IMR-90 (cell line): ENCODE measurements at regions not wholly inside any gene's neighbourhood (a gene's known extent, or its start where the extent isn't known, plus 50 kb on each side); places are given as distances from the start of the nearest gene placed in this dataset.

Source experiments
- ATAC-seq: fragments of 200-7000 bp; cut with Tn5 transposase; 2 replicates; pipeline ENCODE4 v1.9.1; 2020; ENCODE audit warnings: low read depth, mild to moderate bottlenecking, moderate library complexity
- BruUV-seq: library from RNA; stranded (reverse); fragments of 400-500 nt; replicated peaks from 2 replicates; lab custom pipeline; 2021; lab: Mats Ljungman, UMichigan
- CTCF ChIA-PET: fragments of 300-600 bp; formaldehyde crosslinking; extraction: SDS; loops from one replicate; lab custom pipeline; 2021; ENCODE audit warnings: antibody characterized with exemption; lab: Yijun Ruan, JAX
- POLR2A ChIA-PET: fragments of 300-600 bp; sonication (Branson Sonifier 250); formaldehyde crosslinking; loops from one replicate; lab custom pipeline; 2022; ENCODE audit warnings: antibody characterized with exemption; ENCODE audit not compliant: unreplicated experiment; lab: Charles Lee
- DNase-seq: peaks from one replicate; pipeline ENCODE4 v3.0.0; 2013
- H2AFZ ChIP-seq: replicated peaks from 2 replicates; pipeline ENCODE3; 2013; ENCODE audit warnings: low read length, mild to moderate bottlenecking; ENCODE audit not compliant: poor library complexity
- H2AK5ac ChIP-seq: 2 replicates; pipeline ENCODE4 v1.6.1; 2013; ENCODE audit warnings: low read depth, low read length, inconsistent platforms
- H2AK9ac ChIP-seq: replicated peaks from 2 replicates; pipeline ENCODE3; 2013; ENCODE audit warnings: mild to moderate bottlenecking, low read depth, low read length, moderate library complexity; ENCODE audit not compliant: poor library complexity
- H2BK120ac ChIP-seq: 2 replicates; pipeline ENCODE4 v1.6.1; 2013; ENCODE audit warnings: low read depth, low read length, inconsistent platforms
- H2BK15ac ChIP-seq: 3 replicates; pipeline ENCODE4 v1.6.1; 2013; ENCODE audit warnings: low read depth, low read length, inconsistent platforms
- H2BK20ac ChIP-seq: 2 replicates; pipeline ENCODE4 v1.6.1; 2013; ENCODE audit warnings: low read depth, mild to moderate bottlenecking, inconsistent platforms, low read length, moderate library complexity
- H2BK5ac ChIP-seq: 2 replicates; pipeline ENCODE4 v1.6.1; 2013; ENCODE audit warnings: mild to moderate bottlenecking, low read depth, low read length, inconsistent platforms; ENCODE audit not compliant: poor library complexity, severe bottlenecking
- H3K14ac ChIP-seq: replicated peaks from 2 replicates; pipeline ENCODE4 v1.6.1; 2013; ENCODE audit warnings: low read depth, low read length, inconsistent platforms
- H3K18ac ChIP-seq: 2 replicates; pipeline ENCODE4 v1.6.1; 2013; ENCODE audit warnings: low read depth, low read length, control low read depth
- H3K23ac ChIP-seq: 2 replicates; pipeline ENCODE4 v1.6.1; 2013; ENCODE audit warnings: low read depth, low read length, inconsistent platforms
- H3K27ac ChIP-seq: 2 replicates; pipeline ENCODE4 v1.5.1; 2013; ENCODE audit warnings: mild to moderate bottlenecking, control low read depth, low read length; ENCODE audit not compliant: insufficient read depth
- H3K27me3 ChIP-seq: 2 replicates; pipeline ENCODE4 v1.6.1; 2013; ENCODE audit warnings: low read length; ENCODE audit not compliant: control insufficient read depth, insufficient read depth
- H3K36me3 ChIP-seq: 2 replicates; pipeline ENCODE4 v1.6.1; 2013; ENCODE audit warnings: low read length, mixed read lengths; ENCODE audit not compliant: control insufficient read depth, insufficient read depth
- H3K4ac ChIP-seq: 2 replicates; pipeline ENCODE4 v1.6.1; 2013; ENCODE audit warnings: low read depth, low read length, inconsistent platforms
- H3K4me1 ChIP-seq: 2 replicates; pipeline ENCODE4 v1.6.1; 2013; ENCODE audit warnings: low read length, mixed read lengths; ENCODE audit not compliant: control insufficient read depth, insufficient read depth
- H3K4me2 ChIP-seq: 2 replicates; pipeline ENCODE4 v1.6.1; 2013; ENCODE audit warnings: low read depth, mild to moderate bottlenecking, control low read depth, low read length, moderate library complexity
- H3K4me3 ChIP-seq: 2 replicates; pipeline ENCODE4 v1.5.1; 2013; ENCODE audit warnings: low read depth, mild to moderate bottlenecking, control low read depth, low read length, moderate library complexity; ENCODE audit not compliant: insufficient read depth
- H3K56ac ChIP-seq: 2 replicates; pipeline ENCODE4 v1.6.1; 2013; ENCODE audit warnings: low read length, inconsistent platforms; ENCODE audit not compliant: insufficient read depth; ENCODE audit errors: extremely low read depth
- H3K79me1 ChIP-seq, 2 experiments: 2 replicates each; pipeline ENCODE4 v1.6.1; 2013; ENCODE audit warnings: low read length in 2 of 2, inconsistent platforms in 1 of 2, low read depth in 1 of 2
- H3K9ac ChIP-seq: 2 replicates; pipeline ENCODE4 v1.6.1; 2013; ENCODE audit warnings: low read depth, low read length, control low read depth
- H3K9me1 ChIP-seq: 2 replicates; pipeline ENCODE4 v1.6.1; 2013; ENCODE audit warnings: low read length, inconsistent platforms; ENCODE audit not compliant: insufficient read depth
- H3K9me3 ChIP-seq: 2 replicates; pipeline ENCODE4 v1.6.1; 2013; ENCODE audit warnings: low read length; ENCODE audit not compliant: control insufficient read depth, insufficient read depth
- H4K20me1 ChIP-seq: 2 replicates; pipeline ENCODE4 v1.6.1; 2013; ENCODE audit warnings: low read length, inconsistent platforms; ENCODE audit not compliant: insufficient read depth
- H4K5ac ChIP-seq: 2 replicates; pipeline ENCODE4 v1.6.1; 2013; ENCODE audit warnings: mild to moderate bottlenecking, low read depth, low read length, control low read depth
- H4K8ac ChIP-seq, 2 experiments: 2 replicates each; pipeline ENCODE4 v1.6.1; 2013; ENCODE audit warnings: low read depth in 2 of 2, low read length in 2 of 2, control low read depth in 1 of 2, inconsistent platforms in 1 of 2
- H4K91ac ChIP-seq: 2 replicates; pipeline ENCODE4 v1.6.1; 2013; ENCODE audit warnings: low read depth, low read length, inconsistent platforms; ENCODE audit not compliant: insufficient read depth
- CTCF ChIP-seq: conservative IDR thresholded peaks from 2 replicates; pipeline ENCODE4 v1.5.1; 2012; ENCODE audit warnings: mild to moderate bottlenecking, low read depth, low read length, improper control_type of control experiment
- MAFK ChIP-seq: IDR thresholded peaks from 2 replicates; pipeline ENCODE4 v1.6.1; 2012; ENCODE audit warnings: low read depth, low read length, improper control_type of control experiment
- MXI1 ChIP-seq: IDR thresholded peaks from 2 replicates; pipeline ENCODE4 v1.6.1; 2012; ENCODE audit warnings: low read depth, mild to moderate bottlenecking, low read length, moderate library complexity, borderline replicate concordance
- NFE2L2 ChIP-seq: fragments of 150-350 bp; IDR thresholded peaks from 2 replicates; pipeline ENCODE4 v1.6.1; 2016; ENCODE audit warnings: low read depth, mild to moderate bottlenecking, low read length
- SMC3 ChIP-seq: fragments of 150-350 bp; IDR thresholded peaks from 2 replicates; pipeline ENCODE4 v1.6.1; 2016; ENCODE audit warnings: low read depth, mild to moderate bottlenecking, antibody characterized with exemption, low read length, moderate library complexity
- WGBS, 2 experiments: methylation state at CpG; one replicate each; pipeline versions ENCODE4 v1.1.5 to v1.1.7; 2013; ENCODE audit warnings: missing lambda C conversion rate in 2 of 2; ENCODE audit not compliant: insufficient read length in 1 of 2; ENCODE audit errors: extremely low coverage in 2 of 2; 5-methylcytosine and 5-hydroxymethylcytosine counted together
- dilution Hi-C: fragments of 300-500 bp; cut with HindIII; formaldehyde crosslinking; loops from one replicate; pipeline ENCODE4 v1.14.3; 2018; ENCODE audit warnings: low sequenced_read_pairs; ENCODE audit not compliant: unreplicated experiment
- in situ Hi-C: fragments of 300-500 bp; cut with MboI; formaldehyde crosslinking; loops from 3 replicates; pipeline ENCODE4 v1.14.3; 2019; ENCODE audit warnings: low sequenced_read_pairs, inconsistent platforms, mixed read lengths
- intact Hi-C: fragments of 100-400 bp; cut with micrococcal nuclease; formaldehyde crosslinking; loops from 2 replicates; pipeline ENCODE4 v1.10.0; 2022

- Histone ChIP-seq H3K23ac (no peak overlapping the region), H2AFZ (no peak overlapping the region), H2AK5ac (no peak overlapping the region), H3K9ac (no peak overlapping the region), H4K5ac (no peak overlapping the region), H3K36me3 (no peaks in the 10 kb centered on the region), H2BK5ac (no peak overlapping the region), H2AK9ac (no peak overlapping the region), H3K4me2 (no peak overlapping the region), H4K91ac (no peak overlapping the region), H3K18ac (no peak overlapping the region), H4K20me1 (no peaks in the 10 kb centered on the region), H3K27me3 (no peaks in the 10 kb centered on the region), H3K27ac (no peak overlapping the region), H2BK15ac (no peak overlapping the region), H3K4me3 (no peak overlapping the region), H3K9me3 (no peaks in the 10 kb centered on the region), H3K56ac (no peak overlapping the region), H3K4me1 (no peaks in the 10 kb centered on the region), H2BK120ac (no peak overlapping the region), H3K79me1 (no peaks in the 10 kb centered on the region), H3K14ac (no peak overlapping the region), H4K8ac (no peak overlapping the region), H3K9me1 (no peaks in the 10 kb centered on the region), H2BK20ac (no peak overlapping the region), H3K4ac (no peak overlapping the region)
- DNase-seq (no peak), ATAC-seq (no peak)
- POLR2A ChIA-PET = no interaction called here
- BruUV-seq = no TSS peak
- no peak for TF ChIP-seq NFE2L2
- no peak for TF ChIP-seq MAFK
- no peak for TF ChIP-seq MXI1
- TF ChIP-seq CTCF = no peak
- TF ChIP-seq SMC3 = no peak
- WGBS, 2 experiments = 50% methylated on average over 2 of the region's 4 CpGs; no CpG with 5 or more reads in 1 of the 2 experiments
- CTCF ChIA-PET = no interaction called here
- in situ Hi-C loops = no loop called here
- dilution Hi-C loops = no loop called here
- intact Hi-C loops = no loop called here
Measured at GRCh38 chr1:227399152-227399730, 80.9 kb upstream of the CDC42BPA start.
